GM18505 (cell line): ENCODE measurements at regions not wholly inside any gene's neighbourhood (a gene's known extent, or its start where the extent isn't known, plus 50 kb on each side); places are given as distances from the start of the nearest gene placed in this dataset.
"Not testable (repeated sequence)": the region's sequence is repeated elsewhere in the genome, so short reads cannot be mapped to it uniquely, and the experiment has no call there.

Experiments
- ATAC-seq: cut with Tn5 transposase; IDR thresholded peaks from one replicate; pipeline ENCODE4 v1.9.1; 2021; ENCODE audit not compliant: unreplicated experiment
- POLR2A ChIP-seq: IDR thresholded peaks from 4 replicates; pipeline ENCODE4 v1.6.1; 2011; ENCODE audit warnings: borderline replicate concordance; ENCODE audit not compliant: insufficient read depth, insufficient read length; ENCODE audit errors: extremely low read depth

DNA sequence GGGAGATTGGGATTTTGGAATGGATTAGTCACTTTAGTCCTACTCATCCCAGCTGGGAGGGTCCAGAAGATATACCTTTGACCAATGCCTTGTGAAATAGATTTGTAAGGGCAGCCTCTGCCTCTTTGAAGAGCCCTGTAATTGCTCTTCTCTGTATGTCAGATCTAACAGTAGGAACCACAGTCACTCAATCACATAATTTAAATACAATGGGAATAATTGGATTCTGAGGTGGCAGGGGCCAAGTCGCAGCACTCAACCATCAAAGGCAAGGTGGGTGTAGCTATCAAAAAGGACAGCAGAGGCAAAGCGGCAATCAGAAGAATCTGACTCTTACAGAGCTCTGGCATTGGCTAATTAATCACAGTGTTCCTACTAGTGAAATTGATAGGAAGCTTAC, 650.9 kb upstream of the ANKRD30A start:
- ATAC-seq: no peak
- no peak for TF ChIP-seq POLR2A

DNA sequence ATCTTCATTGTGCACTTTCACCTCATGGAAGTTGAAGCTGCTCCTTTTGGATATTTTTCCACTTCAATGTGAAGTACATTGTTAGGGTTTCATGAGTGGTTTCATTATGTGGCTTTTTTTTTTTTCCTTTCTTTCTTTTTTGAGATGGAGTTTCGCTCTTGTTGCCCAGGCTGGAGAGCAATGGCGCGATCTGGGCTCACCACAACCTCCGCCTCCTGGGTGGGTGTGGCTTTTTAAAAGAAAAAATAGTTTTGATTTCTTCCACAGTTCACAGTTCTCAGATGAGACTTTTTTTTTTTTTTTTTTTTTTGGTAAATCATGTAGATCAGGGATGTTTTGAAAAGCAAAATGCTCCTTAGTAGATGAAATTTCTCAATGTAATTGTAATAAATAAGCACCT, 652.3 kb upstream of the ANKRD30A start:
- TF ChIP-seq POLR2A: no peak

DNA sequence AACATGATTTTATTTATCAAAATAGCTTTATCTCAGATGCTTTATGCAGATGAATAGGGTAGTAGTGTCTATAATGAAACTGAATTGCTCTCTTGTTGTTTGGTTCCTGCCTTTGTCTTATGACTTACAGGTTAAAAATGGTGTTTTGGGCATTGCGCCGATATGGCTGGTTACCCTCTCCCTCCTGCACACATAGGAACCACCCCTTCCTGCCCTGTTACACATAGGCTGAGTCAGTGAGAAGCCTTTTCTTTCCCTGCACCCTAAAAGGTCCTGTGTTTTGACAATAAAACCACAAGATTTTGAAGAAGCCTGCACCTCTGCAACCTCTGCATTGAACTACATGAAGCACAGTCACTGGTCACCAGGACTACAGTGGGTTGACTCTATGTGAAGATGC, 655.8 kb upstream of the ANKRD30A start:
- TF ChIP-seq POLR2A: no peak
- ATAC-seq: no peak

More for the DNA sequence above, 652.3 kb upstream of the ANKRD30A start:
- ATAC-seq: no peak

GRCh38 chr10:36468620-36469019, 656.8 kb upstream of the ANKRD30A start:
- no peak for TF ChIP-seq POLR2A
- ATAC-seq: no peak

DNA sequence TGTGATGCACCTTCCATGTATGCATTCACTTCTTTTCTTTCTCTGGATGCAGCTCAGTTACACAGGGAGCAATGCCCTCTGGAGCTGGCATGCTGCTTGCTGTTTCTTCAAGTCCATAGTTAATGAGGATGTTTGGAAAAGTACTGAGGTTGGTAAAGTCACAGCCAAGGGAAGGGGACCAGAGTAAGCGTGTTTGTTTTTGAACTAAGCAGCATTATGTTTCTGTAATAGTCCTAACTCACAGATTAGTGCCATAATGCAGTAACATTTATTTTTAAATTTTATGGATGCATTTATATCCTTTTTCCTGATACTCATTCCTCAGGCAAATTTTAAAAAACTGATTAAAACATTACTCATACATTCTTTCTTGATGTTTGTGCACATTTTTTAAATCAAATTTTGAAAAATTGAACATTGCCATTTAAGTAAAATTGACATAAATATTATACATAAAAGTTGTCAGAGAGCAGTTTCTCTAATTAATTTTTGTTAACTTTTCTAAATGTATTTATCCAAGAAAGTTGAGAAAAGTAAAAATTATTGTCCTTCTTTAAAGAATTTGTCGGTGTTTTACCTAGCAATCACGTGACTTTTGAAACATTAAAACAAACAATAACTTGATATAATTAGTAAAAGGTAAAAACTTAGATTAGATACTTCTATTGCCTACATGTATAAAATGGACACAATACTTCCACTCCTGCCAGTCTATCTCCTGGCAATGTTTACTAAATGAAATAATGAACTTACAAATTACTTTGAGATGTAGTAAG, 659.6 kb upstream of the ANKRD30A start:
- no peak for ATAC-seq
- TF ChIP-seq POLR2A: no peak

GRCh38 chr10:36464291-36464690, 661.1 kb upstream of the ANKRD30A start:
- no peak for TF ChIP-seq POLR2A
- ATAC-seq: no peak

- ATAC-seq: no peak
- TF ChIP-seq POLR2A: no peak
These were observed 662.0 kb upstream of the ANKRD30A start for GRCh38 chr10:36463390-36463789.

DNA sequence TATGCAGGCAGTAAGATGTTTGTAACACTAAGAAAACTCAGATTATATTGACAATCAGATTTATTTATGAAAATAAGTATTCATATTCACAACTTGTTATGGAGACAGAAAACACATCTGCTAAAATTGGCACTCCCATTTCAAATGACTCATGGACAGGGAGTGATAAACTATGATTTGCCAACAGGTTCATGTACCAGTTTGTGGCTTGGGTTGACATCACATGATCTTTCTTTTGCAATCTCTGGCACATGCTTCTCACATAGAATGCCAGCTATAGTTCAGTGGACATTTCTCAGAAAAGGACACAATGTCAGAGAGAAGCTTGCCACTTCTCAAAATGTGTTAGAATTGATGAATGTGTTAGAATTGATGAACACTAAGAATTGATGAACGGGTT, 663.2 kb upstream of the ANKRD30A start:
- TF ChIP-seq POLR2A: no peak
- no peak for ATAC-seq

DNA sequence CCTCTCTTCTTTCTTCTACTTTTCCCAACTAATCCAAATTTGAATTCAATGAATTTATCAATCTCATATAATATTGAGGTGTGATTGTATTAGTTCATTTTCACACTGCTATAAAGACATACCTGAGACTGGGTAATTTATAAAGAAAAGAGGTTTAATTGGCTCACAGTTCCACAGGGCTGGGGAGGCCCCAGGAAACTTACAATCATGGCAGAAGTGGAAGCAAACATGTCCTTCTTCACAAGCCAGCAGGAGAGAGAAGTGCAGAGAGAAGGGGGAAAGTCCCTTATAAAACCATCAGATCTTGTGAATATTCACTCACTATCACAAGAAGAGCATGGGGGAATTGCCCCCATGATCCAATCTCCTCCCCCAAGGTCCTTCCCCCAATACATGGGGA, 667.0 kb upstream of the ANKRD30A start:
- ATAC-seq: not testable (repeated sequence)

DNA sequence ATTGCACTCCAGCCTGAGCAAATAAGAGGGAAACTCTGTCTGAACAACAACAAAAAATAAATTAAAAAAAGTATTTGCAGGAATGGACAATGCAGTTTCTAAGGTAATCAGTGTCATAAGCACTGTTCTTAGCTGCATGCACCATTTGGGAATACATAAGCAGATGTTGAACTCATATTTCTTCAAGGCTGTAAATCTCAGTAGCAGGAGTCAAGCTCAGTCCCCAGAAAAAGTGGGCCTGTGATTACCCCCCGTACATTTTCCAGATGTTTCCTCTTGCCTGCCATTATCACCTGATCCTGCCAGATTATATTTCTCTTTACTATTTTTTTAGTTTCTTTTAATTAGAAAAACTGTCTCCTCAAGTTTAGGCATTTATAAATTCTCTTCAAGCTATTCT, 667.6 kb upstream of the ANKRD30A start:
- no peak for TF ChIP-seq POLR2A
- ATAC-seq: no peak

DNA sequence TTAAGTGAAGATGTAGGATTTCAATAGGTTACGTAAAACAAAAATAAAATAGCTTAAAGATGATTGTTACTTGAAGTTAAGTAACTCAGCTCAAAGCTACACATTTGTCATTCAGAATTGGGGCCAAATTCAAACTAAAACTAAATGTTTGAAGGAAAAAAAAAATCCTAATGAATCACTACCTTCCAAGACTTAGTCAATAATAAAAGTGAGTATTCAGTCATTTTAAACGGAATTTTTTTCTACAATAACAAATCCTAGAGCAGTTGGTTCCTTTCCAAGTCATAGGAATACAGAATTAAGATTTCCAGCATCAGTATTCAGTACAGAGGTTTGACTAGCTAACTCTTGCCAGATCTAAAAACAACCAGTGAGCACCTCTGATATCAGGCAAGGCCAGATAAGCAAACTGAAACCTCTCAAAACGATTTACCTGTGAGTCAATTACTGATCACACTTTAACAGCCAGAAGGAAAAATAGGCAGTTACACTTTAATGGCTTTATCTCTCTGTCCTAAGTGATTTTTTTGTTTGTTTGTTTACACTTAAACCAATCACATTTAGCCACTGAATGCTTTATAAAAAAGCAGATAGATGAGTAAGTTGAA, 669.8 kb upstream of the ANKRD30A start:
- ATAC-seq: no peak
- TF ChIP-seq POLR2A: no peak

- no peak for ATAC-seq
- TF ChIP-seq POLR2A: no peak
These were observed 672.5 kb upstream of the ANKRD30A start for GRCh38 chr10:36452851-36453250.

GRCh38 chr10:36451391-36451970, 673.9 kb upstream of the ANKRD30A start:
- ATAC-seq: no peak
- no peak for TF ChIP-seq POLR2A

DNA sequence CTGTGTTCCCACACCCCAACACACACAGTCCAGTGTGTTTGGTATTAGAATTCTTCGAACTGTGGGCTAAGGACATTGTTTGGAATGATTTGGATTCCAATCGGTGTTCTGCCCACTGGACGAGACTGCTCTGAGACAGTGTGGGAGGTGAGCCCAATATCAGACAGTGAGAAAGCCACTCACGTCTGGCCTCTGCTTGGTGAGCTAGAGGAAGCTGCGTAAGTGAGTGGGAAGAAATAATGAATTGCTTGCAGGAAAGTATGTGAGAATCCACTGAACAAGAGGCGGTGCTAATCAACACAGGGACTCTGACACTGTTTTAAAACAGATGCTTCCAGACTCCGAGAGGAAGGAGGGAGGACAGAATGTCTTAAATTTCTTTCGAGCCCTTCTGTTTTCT, 675.0 kb upstream of the ANKRD30A start:
- ATAC-seq: no peak
- no peak for TF ChIP-seq POLR2A
